ENCODE measurements at regions not wholly inside any gene's neighbourhood (a gene's known extent, or its start where the extent isn't known, plus 50 kb on each side); places are given as distances from the start of the nearest gene placed in this dataset.
"Not testable (repeated sequence)": the region's sequence is repeated elsewhere in the genome, so short reads cannot be mapped to it uniquely, and the experiment has no call there.

DNA sequence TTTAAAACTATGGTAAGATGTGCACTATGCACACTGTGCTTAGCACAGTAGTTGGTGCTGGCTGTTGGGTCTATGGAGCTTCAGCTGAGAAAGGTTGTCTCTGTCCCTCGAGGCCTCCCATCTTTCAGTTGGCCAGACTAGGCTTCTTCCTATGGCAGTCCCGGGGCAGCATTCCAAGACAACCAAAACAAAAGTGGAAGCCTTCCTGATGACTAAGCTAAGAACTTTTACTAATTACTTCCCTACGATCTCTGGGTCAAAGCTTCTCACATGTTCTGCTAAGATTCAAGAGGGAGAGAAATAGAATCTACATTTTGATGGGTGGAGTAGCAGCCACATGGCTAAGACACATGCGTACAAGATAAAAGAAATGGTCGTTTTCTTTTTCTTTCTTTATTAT is 342.8 kb downstream of the TUSC7 start:
- ChIA-PET POLR2A (no interaction called here), CTCF (no interaction called here)
- intact Hi-C loops (cut with micrococcal nuclease): no loop called here
- no peak overlapping the region for H3K4me3 Mint-ChIP-seq
- H3K36me3 Mint-ChIP-seq (ENCODE audit: low read depth): no peaks in the 10 kb centered on the region
- ATAC-seq (ENCODE audit: low read depth): no peak
- H3K4me1 Mint-ChIP-seq: peaks cover 15% of the 10 kb centered on the region
- no peak for TF ChIP-seq CTCF (IDR thresholded peaks at IDR 0.05)
- H3K27me3 Mint-ChIP-seq: no peaks in the 10 kb centered on the region
- no peak for DNase-seq
- H3K9me3 Mint-ChIP-seq: no peaks in the 10 kb centered on the region
- no peak overlapping the region for H3K27ac Mint-ChIP-seq

- ATAC-seq (ENCODE audit: low read depth): no peak
- Mint-ChIP-seq H3K36me3 (ENCODE audit: low read depth) (no peaks in the 10 kb centered on the region), H3K4me1 (peaks cover 15% of the 10 kb centered on the region), H3K27ac (no peak overlapping the region), H3K4me3 (no peak overlapping the region), H3K27me3 (no peaks in the 10 kb centered on the region), H3K9me3 (no peaks in the 10 kb centered on the region)
- no peak for DNase-seq
- POLR2A ChIA-PET: no interaction called here
- no peak for TF ChIP-seq CTCF (IDR thresholded peaks at IDR 0.05)
- CTCF ChIA-PET: no interaction called here
- intact Hi-C loops (cut with micrococcal nuclease): no loop called here
Observed at GRCh38 chr3:117054556-117054955, 345.0 kb downstream of the TUSC7 start.

- H3K27ac Mint-ChIP-seq; POLR2A ChIA-PET; intact Hi-C loops (cut with micrococcal nuclease); H3K9me3 Mint-ChIP-seq; H3K27me3 Mint-ChIP-seq; H3K4me3 Mint-ChIP-seq; H3K36me3 Mint-ChIP-seq (ENCODE audit: low read depth); CTCF ChIA-PET; ATAC-seq (ENCODE audit: low read depth); DNase-seq: not testable (repeated sequence)
- peaks cover 15% of the 10 kb centered on the region for H3K4me1 Mint-ChIP-seq
Observed at GRCh38 chr3:117056946-117057345, 347.4 kb downstream of the TUSC7 start.

DNA sequence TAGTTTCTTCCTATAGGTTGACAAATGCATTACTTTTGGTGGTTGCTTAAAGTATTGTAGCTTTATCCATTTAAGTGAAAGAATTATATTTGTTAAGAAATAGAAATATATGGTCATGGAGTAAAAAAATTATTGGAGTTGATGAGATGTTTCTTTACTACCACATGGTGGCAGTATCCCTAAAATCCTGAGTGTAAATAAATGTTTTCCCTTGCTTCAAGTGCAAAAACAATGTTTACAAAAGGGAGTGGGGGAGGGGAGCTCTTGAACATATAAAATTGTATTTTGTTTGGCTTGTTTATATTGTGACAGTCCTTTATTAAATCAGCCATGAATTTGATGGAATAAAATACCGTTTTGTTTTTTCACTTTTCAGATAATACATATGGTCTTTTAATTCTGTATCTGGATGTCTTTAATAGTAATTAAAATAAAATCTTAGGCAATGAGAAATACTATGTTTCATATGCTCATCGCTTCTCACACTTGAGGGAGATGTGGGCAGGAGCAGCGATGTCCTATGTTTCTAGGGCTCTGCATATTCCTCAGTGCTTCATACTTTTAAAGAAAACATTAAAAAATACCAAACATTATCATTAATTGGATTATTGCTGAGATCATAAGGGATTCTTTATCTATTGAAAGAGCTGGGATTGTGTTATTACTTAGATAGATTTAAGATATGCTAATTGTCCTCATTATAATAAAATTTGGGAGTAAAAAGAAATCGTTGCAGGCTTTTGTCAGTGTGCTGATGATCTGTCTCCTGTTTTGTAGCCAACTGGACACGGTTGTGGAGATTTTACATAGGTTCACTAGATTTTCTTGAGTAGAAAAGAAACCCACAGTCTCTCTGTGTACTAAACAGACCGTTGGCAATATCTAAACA is 349.7 kb downstream of the TUSC7 start:
- intact Hi-C loops (cut with micrococcal nuclease): no loop called here
- TF ChIP-seq CTCF (IDR thresholded peaks at IDR 0.05): no peak
- no peaks in the 10 kb centered on the region for H3K36me3 Mint-ChIP-seq (ENCODE audit: low read depth)
- H3K27ac Mint-ChIP-seq: no peak overlapping the region
- POLR2A ChIA-PET: no interaction called here
- DNase-seq (no peak), ATAC-seq (ENCODE audit: low read depth) (no peak)
- H3K4me1 Mint-ChIP-seq: peaks cover 15% of the 10 kb centered on the region
- H3K27me3 Mint-ChIP-seq: no peaks in the 10 kb centered on the region
- no peaks in the 10 kb centered on the region for H3K9me3 Mint-ChIP-seq
- CTCF ChIA-PET: no interaction called here
- no peak overlapping the region for H3K4me3 Mint-ChIP-seq

GRCh38 chr3:117059956-117060270 is 350.3 kb downstream of the TUSC7 start:
- no peaks in the 10 kb centered on the region for H3K27me3 Mint-ChIP-seq
- TF ChIP-seq CTCF (IDR thresholded peaks at IDR 0.05): no peak
- H3K4me1 Mint-ChIP-seq: peaks cover 10% of the 10 kb centered on the region
- H3K9me3 Mint-ChIP-seq: no peaks in the 10 kb centered on the region
- intact Hi-C loops (cut with micrococcal nuclease): no loop called here
- H3K36me3 Mint-ChIP-seq (ENCODE audit: low read depth): no peaks in the 10 kb centered on the region
- ChIA-PET POLR2A (no interaction called here), CTCF (no interaction called here)
- ATAC-seq (ENCODE audit: low read depth) (no peak), DNase-seq (no peak)
- H3K27ac Mint-ChIP-seq: no peak overlapping the region
- no peak overlapping the region for H3K4me3 Mint-ChIP-seq

DNA sequence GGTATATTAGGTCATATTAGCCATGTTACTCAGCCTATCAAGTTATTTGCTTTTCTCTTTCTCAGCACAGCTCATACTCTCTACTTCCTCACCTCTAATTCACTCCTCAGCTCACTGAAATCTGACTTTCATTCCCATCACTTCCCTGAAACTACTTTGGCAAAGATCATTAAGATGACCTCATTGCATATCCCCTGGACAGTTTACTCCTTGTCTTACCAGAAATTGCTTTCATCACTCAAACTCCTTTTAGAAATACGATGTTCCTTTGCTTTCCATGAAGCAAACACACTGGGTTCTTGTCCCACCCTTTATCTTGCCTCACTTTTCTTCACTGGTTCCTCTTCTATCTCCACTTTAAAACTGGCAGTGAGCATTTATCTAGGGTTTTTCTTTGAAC is 354.4 kb downstream of the TUSC7 start:
- no peaks in the 10 kb centered on the region for H3K27me3 Mint-ChIP-seq
- ChIA-PET POLR2A (no interaction called here), CTCF (no interaction called here)
- H3K27ac Mint-ChIP-seq: no peak overlapping the region
- no peak overlapping the region for H3K4me3 Mint-ChIP-seq
- intact Hi-C loops (cut with micrococcal nuclease): no loop called here
- H3K4me1 Mint-ChIP-seq: no peaks in the 10 kb centered on the region
- no peak for DNase-seq
- ATAC-seq (ENCODE audit: low read depth): no peak
- TF ChIP-seq CTCF (IDR thresholded peaks at IDR 0.05): no peak
- H3K9me3 Mint-ChIP-seq: no peaks in the 10 kb centered on the region
- H3K36me3 Mint-ChIP-seq (ENCODE audit: low read depth): no peaks in the 10 kb centered on the region
